ENCODE measurements at regions not wholly inside any gene's neighbourhood (a gene's known extent, or its start where the extent isn't known, plus 50 kb on each side); places are given as distances from the start of the nearest gene placed in this dataset.
"Not testable (repeated sequence)": the region's sequence is repeated elsewhere in the genome, so short reads cannot be mapped to it uniquely, and the experiment has no call there.

GRCh38 chr10:55782181-55782580 is 578.9 kb downstream of the ZWINT start:
- H3K36me3 ChIP-seq (ENCODE audit: control insufficient read depth in 2 of 2, insufficient read depth in 2 of 2, low read length in 2 of 2) = no peaks in the 10 kb centered on the region

GRCh38 chr10:55766212-55766611 is 594.8 kb downstream of the ZWINT start:
- H3K36me3 ChIP-seq (ENCODE audit: control insufficient read depth in 2 of 2, insufficient read depth in 2 of 2, low read length in 2 of 2) = no peaks in the 10 kb centered on the region
- H3K4me3 ChIP-seq (ENCODE audit: low read length in 2 of 2) = no peak overlapping the region
- H3K27ac ChIP-seq (ENCODE audit: low read length) = no peak overlapping the region
- H3K27me3 ChIP-seq (ENCODE audit: control insufficient read depth in 1 of 2, insufficient read depth in 2 of 2, low read length in 2 of 2) = no peaks in the 10 kb centered on the region
- no peaks in the 10 kb centered on the region for H3K9me3 ChIP-seq (ENCODE audit: control insufficient read depth in 2 of 2, low read length in 2 of 2)
- no peak overlapping the region for H3K9ac ChIP-seq (ENCODE audit: low read length in 2 of 2)
- H3K4me1 ChIP-seq (ENCODE audit: control insufficient read depth, insufficient read depth, low read length) = no peaks in the 10 kb centered on the region

More at GRCh38 chr10:55782181-55782580, 578.9 kb downstream of the ZWINT start:
- Histone ChIP-seq H3K9ac (ENCODE audit: low read length in 2 of 2) (no peak overlapping the region), H3K4me3 (ENCODE audit: low read length in 2 of 2) (no peak overlapping the region), H3K27ac (ENCODE audit: low read length) (no peak overlapping the region), H3K4me1 (ENCODE audit: control insufficient read depth, insufficient read depth, low read length) (no peaks in the 10 kb centered on the region), H3K27me3 (ENCODE audit: control insufficient read depth in 1 of 2, insufficient read depth in 2 of 2, low read length in 2 of 2) (no peaks in the 10 kb centered on the region), H3K9me3 (ENCODE audit: control insufficient read depth in 2 of 2, low read length in 2 of 2) (no peaks in the 10 kb centered on the region)

DNA sequence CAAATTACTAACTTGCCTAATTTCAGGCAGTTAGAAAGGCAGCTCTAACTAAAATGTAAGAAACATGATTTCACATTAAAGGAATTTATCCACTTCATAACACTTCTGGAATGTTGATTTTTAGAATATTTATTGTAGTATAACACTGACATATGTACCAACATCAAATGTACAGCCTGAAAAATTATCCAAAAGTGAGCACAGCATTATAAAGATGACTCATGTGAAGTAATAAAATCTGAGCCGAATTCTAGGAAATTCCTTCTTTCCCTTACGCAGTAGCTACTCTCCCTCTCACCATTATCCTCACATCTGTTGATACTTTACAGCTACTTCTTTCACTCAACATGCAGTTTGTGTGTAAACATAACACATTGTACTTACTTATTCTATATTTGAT is 610.6 kb downstream of the ZWINT start:
- no peaks in the 10 kb centered on the region for H3K36me3 ChIP-seq (ENCODE audit: control insufficient read depth in 2 of 2, insufficient read depth in 2 of 2, low read length in 2 of 2)
- no peaks in the 10 kb centered on the region for H3K27me3 ChIP-seq (ENCODE audit: control insufficient read depth in 1 of 2, insufficient read depth in 2 of 2, low read length in 2 of 2)
- no peak overlapping the region for H3K27ac ChIP-seq (ENCODE audit: low read length)
- no peaks in the 10 kb centered on the region for H3K4me1 ChIP-seq (ENCODE audit: control insufficient read depth, insufficient read depth, low read length)
- no peaks in the 10 kb centered on the region for H3K9me3 ChIP-seq (ENCODE audit: control insufficient read depth in 2 of 2, low read length in 2 of 2)
- no peak overlapping the region for H3K4me3 ChIP-seq (ENCODE audit: low read length in 2 of 2)
- no peak overlapping the region for H3K9ac ChIP-seq (ENCODE audit: low read length in 2 of 2)

GRCh38 chr10:55747244-55747643 is 613.8 kb downstream of the ZWINT start:
- H3K36me3 ChIP-seq (ENCODE audit: control insufficient read depth in 2 of 2, insufficient read depth in 2 of 2, low read length in 2 of 2) = no peaks in the 10 kb centered on the region
- no peak overlapping the region for H3K27ac ChIP-seq (ENCODE audit: low read length)
- no peaks in the 10 kb centered on the region for H3K9me3 ChIP-seq (ENCODE audit: control insufficient read depth in 2 of 2, low read length in 2 of 2)
- no peaks in the 10 kb centered on the region for H3K4me1 ChIP-seq (ENCODE audit: control insufficient read depth, insufficient read depth, low read length)
- H3K9ac ChIP-seq (ENCODE audit: low read length in 2 of 2) = no peak overlapping the region
- no peaks in the 10 kb centered on the region for H3K27me3 ChIP-seq (ENCODE audit: control insufficient read depth in 1 of 2, insufficient read depth in 2 of 2, low read length in 2 of 2)
- no peak overlapping the region for H3K4me3 ChIP-seq (ENCODE audit: low read length in 2 of 2)

- H3K4me3 ChIP-seq (ENCODE audit: low read length in 2 of 2) = no peak overlapping the region
- H3K27me3 ChIP-seq (ENCODE audit: control insufficient read depth in 1 of 2, insufficient read depth in 2 of 2, low read length in 2 of 2) = no peaks in the 10 kb centered on the region
- H3K36me3 ChIP-seq (ENCODE audit: control insufficient read depth in 2 of 2, insufficient read depth in 2 of 2, low read length in 2 of 2) = no peaks in the 10 kb centered on the region
- no peak overlapping the region for H3K9ac ChIP-seq (ENCODE audit: low read length in 2 of 2)
- no peaks in the 10 kb centered on the region for H3K9me3 ChIP-seq (ENCODE audit: control insufficient read depth in 2 of 2, low read length in 2 of 2)
- H3K4me1 ChIP-seq (ENCODE audit: control insufficient read depth, insufficient read depth, low read length) = no peaks in the 10 kb centered on the region
- H3K27ac ChIP-seq (ENCODE audit: low read length) = no peak overlapping the region
Observed at GRCh38 chr10:55746002-55746401, 615.1 kb downstream of the ZWINT start.

GRCh38 chr10:55742487-55742886 is 618.6 kb downstream of the ZWINT start:
- Histone ChIP-seq H3K9me3 (ENCODE audit: control insufficient read depth in 2 of 2, low read length in 2 of 2) (no peaks in the 10 kb centered on the region), H3K4me1 (ENCODE audit: control insufficient read depth, insufficient read depth, low read length) (no peaks in the 10 kb centered on the region), H3K27ac (ENCODE audit: low read length) (no peak overlapping the region), H3K36me3 (ENCODE audit: control insufficient read depth in 2 of 2, insufficient read depth in 2 of 2, low read length in 2 of 2) (no peaks in the 10 kb centered on the region), H3K4me3 (ENCODE audit: low read length in 2 of 2) (no peak overlapping the region), H3K9ac (ENCODE audit: low read length in 2 of 2) (no peak overlapping the region), H3K27me3 (ENCODE audit: control insufficient read depth in 1 of 2, insufficient read depth in 2 of 2, low read length in 2 of 2) (no peaks in the 10 kb centered on the region)

GRCh38 chr10:55740767-55741166 is 620.3 kb downstream of the ZWINT start:
- not testable (repeated sequence) for H3K36me3 ChIP-seq (ENCODE audit: control insufficient read depth in 2 of 2, insufficient read depth in 2 of 2, low read length in 2 of 2)

GRCh38 chr10:55740110-55740509 is 620.9 kb downstream of the ZWINT start:
- H3K9ac ChIP-seq (ENCODE audit: low read length in 2 of 2) = no peak overlapping the region
- no peak overlapping the region for H3K27ac ChIP-seq (ENCODE audit: low read length)
- no peaks in the 10 kb centered on the region for H3K36me3 ChIP-seq (ENCODE audit: control insufficient read depth in 2 of 2, insufficient read depth in 2 of 2, low read length in 2 of 2)
- H3K4me3 ChIP-seq (ENCODE audit: low read length in 2 of 2) = no peak overlapping the region
- no peaks in the 10 kb centered on the region for H3K27me3 ChIP-seq (ENCODE audit: control insufficient read depth in 1 of 2, insufficient read depth in 2 of 2, low read length in 2 of 2)
- H3K9me3 ChIP-seq (ENCODE audit: control insufficient read depth in 2 of 2, low read length in 2 of 2) = no peaks in the 10 kb centered on the region
- H3K4me1 ChIP-seq (ENCODE audit: control insufficient read depth, insufficient read depth, low read length) = no peaks in the 10 kb centered on the region

More at GRCh38 chr10:55740767-55741166, 620.3 kb downstream of the ZWINT start:
- H3K4me1 ChIP-seq (ENCODE audit: control insufficient read depth, insufficient read depth, low read length); H3K9me3 ChIP-seq (ENCODE audit: control insufficient read depth in 2 of 2, low read length in 2 of 2); H3K27me3 ChIP-seq (ENCODE audit: control insufficient read depth in 1 of 2, insufficient read depth in 2 of 2, low read length in 2 of 2); H3K27ac ChIP-seq (ENCODE audit: low read length); H3K9ac ChIP-seq (ENCODE audit: low read length in 2 of 2); H3K4me3 ChIP-seq (ENCODE audit: low read length in 2 of 2): not testable (repeated sequence)

- Histone ChIP-seq H3K4me1 (ENCODE audit: control insufficient read depth, insufficient read depth, low read length) (no peaks in the 10 kb centered on the region), H3K36me3 (ENCODE audit: control insufficient read depth in 2 of 2, insufficient read depth in 2 of 2, low read length in 2 of 2) (no peaks in the 10 kb centered on the region), H3K27ac (ENCODE audit: low read length) (no peak overlapping the region), H3K4me3 (ENCODE audit: low read length in 2 of 2) (no peak overlapping the region), H3K9me3 (ENCODE audit: control insufficient read depth in 2 of 2, low read length in 2 of 2) (no peaks in the 10 kb centered on the region), H3K9ac (ENCODE audit: low read length in 2 of 2) (no peak overlapping the region), H3K27me3 (ENCODE audit: control insufficient read depth in 1 of 2, insufficient read depth in 2 of 2, low read length in 2 of 2) (no peaks in the 10 kb centered on the region)
Observed at GRCh38 chr10:55734112-55734511, 626.9 kb downstream of the ZWINT start.

- Histone ChIP-seq H3K9me3 (ENCODE audit: control insufficient read depth in 2 of 2, low read length in 2 of 2) (no peaks in the 10 kb centered on the region), H3K4me3 (ENCODE audit: low read length in 2 of 2) (no peak overlapping the region), H3K27me3 (ENCODE audit: control insufficient read depth in 1 of 2, insufficient read depth in 2 of 2, low read length in 2 of 2) (no peaks in the 10 kb centered on the region), H3K9ac (ENCODE audit: low read length in 2 of 2) (no peak overlapping the region), H3K4me1 (ENCODE audit: control insufficient read depth, insufficient read depth, low read length) (no peaks in the 10 kb centered on the region), H3K27ac (ENCODE audit: low read length) (no peak overlapping the region), H3K36me3 (ENCODE audit: control insufficient read depth in 2 of 2, insufficient read depth in 2 of 2, low read length in 2 of 2) (no peaks in the 10 kb centered on the region)
Observed at GRCh38 chr10:55704950-55705349, 656.1 kb downstream of the ZWINT start.

DNA sequence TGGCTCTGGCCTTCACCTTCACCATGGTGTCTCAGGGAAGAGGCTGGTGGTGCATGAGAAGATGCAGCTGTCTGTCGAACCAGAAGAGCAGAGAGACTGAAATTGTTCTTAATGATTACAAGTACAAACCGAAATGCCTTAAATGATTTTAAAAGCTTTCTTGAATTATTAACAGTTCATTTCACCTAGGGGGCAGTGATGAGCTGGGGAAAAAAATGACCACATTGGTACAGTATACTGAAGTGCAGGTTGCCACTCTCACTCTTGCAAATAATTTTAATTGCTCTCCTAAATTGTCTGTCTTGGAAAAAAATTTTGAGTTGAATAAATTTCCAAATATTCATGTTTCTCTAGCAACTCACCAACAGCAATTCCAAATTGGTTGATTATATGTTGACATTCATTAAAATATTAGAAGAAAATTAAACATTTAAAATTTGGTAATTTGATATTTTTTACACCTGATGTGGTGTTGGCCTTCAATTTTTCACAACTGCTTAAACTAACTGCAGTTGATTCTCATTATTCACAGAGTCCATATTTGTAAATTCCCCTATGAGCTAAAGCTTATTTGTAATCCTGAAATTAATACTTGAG is 692.6 kb downstream of the ZWINT start:
- Histone ChIP-seq H3K4me1 (ENCODE audit: control insufficient read depth, insufficient read depth, low read length) (no peaks in the 10 kb centered on the region), H3K36me3 (ENCODE audit: control insufficient read depth in 2 of 2, insufficient read depth in 2 of 2, low read length in 2 of 2) (no peaks in the 10 kb centered on the region), H3K9me3 (ENCODE audit: control insufficient read depth in 2 of 2, low read length in 2 of 2) (no peaks in the 10 kb centered on the region), H3K27ac (ENCODE audit: low read length) (no peak overlapping the region), H3K9ac (ENCODE audit: low read length in 2 of 2) (no peak overlapping the region), H3K4me3 (ENCODE audit: low read length in 2 of 2) (no peak overlapping the region), H3K27me3 (ENCODE audit: control insufficient read depth in 1 of 2, insufficient read depth in 2 of 2, low read length in 2 of 2) (no peaks in the 10 kb centered on the region)
